NK-92 treated with Interleukin-12 subunit alpha and Interleukin-12 subunit beta, amount 100 ng/mL, for 24 hours (cell line): ENCODE measurements at regions not wholly inside any gene's neighbourhood (a gene's known extent, or its start where the extent isn't known, plus 50 kb on each side); places are given as distances from the start of the nearest gene placed in this dataset.

Experiments
- DNase-seq: peaks from one replicate; lab custom pipeline; 2025; lab: John Stamatoyannopoulos, UW

DNA sequence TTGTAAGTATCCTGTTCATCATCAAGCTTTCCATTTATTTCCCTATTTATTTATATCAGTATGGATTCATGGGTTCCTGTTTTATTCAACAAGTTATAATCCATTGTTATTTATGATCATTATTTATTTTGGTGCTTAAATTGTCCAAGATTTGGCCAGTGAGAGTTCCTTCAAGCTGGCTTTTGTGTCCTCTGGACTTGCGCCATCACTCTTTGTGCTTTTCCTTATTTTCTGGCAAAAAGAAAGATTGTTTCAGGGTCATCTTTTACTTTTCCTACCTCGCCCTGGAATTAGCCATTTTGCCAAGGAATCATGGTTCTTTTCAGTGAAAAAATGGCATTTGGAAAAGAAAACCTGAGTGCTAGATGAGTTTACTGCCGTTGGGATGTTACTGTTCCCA lies 193.4 kb downstream of the ADAMTS15 start:
- DNase-seq: no peak

DNA sequence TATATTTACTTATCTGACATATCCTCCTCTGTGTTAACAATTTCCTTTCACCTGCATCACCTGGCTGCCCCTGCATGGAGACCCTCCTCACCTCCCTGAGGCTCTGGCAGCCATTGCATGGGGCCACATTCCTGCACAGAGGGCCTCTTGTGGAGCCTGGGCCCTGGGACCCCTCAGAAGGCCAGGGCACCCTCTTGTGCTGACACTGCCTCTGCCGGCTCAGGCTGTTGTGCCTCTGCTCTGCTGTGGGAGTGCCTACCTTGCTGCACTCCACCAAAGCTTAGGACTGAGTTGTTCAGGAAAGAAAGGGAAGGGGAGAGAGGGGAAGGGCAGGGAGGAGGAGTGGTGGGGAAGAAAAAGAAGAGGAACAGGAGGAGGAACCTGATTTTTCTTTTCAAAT lies 194.5 kb downstream of the ADAMTS15 start:
- DNase-seq: no peak

DNA sequence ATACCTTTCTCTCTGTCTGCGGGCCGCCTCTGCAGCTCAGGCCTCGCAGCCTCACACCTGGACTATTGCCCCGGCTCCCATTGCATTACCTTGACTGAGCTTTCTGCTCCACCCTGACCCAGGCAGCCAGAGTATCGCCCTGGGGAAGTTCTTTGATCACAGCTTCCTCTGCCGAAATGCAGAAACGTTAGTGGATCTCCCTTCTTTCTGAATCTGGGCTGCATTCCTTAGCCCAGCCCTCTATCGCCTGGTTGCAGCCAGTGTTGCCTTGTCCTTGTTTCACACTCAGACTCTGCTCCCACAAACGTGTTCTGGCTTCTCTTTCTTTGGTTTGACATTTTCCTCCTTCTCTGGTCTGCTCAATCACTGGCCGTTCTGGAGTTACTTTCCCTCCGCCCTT lies 195.7 kb downstream of the ADAMTS15 start:
- no peak for DNase-seq

DNA sequence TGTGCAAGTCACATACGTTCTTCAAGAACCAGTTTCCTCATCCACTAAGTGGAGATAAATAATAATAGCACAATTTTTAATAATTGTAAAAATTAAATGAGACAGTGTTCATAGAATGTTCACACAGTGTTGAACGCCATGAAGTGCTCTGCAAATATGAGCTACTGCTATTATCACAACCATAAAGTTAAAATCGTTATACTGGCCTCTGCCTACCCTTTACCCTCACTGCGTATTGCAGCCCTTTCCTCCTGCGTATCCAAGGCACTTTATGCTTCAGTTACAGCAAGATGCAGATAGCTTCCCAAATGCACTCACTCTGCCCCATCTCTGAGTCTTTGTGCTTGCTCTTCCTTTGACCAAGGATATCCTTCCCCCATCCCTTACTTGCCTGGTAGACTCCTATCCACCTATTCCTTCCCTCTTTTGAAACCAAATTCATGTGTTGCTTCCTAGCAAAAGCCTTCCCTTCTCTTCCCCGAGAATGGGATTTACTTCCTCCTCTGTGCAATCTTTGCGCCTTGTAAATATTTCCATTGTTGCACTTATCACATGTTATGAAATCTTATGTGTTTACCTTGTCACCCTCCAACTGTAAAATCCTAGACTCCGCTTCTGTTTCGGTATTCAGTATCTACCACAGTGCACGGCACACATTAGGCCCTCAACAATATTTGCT lies 196.9 kb downstream of the ADAMTS15 start:
- DNase-seq: no peak

DNA sequence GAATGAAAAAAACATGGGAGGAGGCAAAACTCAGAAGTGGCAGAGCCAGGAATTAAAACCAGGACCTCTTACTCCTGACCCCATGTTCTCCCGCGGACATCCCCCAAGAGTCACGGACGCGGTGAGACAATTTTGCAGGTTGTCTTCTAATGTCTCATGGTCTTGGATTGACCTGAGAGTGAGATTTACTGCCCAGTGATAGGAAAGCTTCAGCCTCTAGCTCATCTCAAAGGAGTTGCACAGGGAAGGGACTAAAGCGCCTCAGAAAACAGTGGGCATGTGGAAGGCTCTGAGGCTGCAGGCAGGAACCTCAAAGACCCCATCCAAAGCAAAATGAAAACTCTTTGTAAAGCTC lies 197.4 kb downstream of the ADAMTS15 start:
- DNase-seq: no peak

DNA sequence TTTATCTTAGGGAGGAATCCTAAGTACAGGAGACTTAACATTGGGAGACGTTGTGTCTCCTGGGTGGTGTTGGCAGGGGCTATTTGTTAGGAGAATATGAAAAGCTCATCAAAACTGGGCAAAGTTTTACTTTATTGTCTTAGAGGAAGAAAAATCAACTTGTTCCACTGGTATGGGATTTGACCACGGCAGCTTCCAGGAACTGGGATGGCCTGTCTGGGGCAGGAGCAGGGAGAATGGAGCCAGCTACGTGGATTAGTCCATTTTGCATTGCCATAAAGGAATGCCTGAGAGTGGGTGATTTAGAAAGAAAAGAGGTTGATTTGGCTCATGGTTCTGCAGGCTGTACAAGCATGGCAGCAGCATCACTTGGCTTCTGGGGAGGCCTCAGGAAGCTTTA lies 198.4 kb downstream of the ADAMTS15 start:
- no peak for DNase-seq

DNA sequence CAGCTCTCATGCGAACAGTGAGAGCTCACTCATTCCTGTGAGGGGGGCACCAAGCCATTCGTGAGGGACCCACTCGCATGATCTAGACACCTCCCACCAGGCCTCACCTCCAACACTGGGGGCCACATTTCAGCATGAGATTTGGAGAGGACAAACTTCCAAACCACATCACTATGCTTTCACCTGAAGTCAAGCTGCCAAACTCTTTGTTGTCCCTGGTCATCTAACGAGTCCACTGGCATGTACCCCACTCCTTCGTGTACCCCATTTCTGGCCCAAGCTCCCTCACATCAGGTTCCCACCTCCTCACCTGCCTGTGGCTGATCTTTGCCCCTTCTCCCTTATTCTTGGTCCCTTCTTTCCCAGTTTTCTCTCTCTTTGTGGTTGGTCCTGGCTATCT lies 198.9 kb downstream of the ADAMTS15 start:
- DNase-seq: no peak

DNA sequence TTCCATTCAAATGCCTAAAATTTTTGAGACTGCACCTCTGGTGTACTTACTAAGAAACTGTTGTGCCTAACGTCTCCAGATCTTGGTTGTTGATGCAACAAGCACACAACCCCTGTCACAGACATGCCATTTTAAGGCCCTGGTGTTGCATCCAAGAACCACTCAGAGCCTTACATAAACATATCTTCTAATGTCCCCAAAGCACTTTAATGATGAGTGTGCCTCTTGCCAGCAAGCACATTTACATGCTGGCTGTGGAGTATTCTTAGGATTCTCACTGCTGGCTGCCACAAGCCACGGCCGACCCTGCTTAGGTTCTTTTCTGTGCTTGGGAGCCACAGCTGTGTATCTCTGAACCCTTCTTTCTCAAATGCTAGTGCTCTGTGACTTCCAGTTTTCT lies 201.4 kb downstream of the ADAMTS15 start:
- no peak for DNase-seq

DNA sequence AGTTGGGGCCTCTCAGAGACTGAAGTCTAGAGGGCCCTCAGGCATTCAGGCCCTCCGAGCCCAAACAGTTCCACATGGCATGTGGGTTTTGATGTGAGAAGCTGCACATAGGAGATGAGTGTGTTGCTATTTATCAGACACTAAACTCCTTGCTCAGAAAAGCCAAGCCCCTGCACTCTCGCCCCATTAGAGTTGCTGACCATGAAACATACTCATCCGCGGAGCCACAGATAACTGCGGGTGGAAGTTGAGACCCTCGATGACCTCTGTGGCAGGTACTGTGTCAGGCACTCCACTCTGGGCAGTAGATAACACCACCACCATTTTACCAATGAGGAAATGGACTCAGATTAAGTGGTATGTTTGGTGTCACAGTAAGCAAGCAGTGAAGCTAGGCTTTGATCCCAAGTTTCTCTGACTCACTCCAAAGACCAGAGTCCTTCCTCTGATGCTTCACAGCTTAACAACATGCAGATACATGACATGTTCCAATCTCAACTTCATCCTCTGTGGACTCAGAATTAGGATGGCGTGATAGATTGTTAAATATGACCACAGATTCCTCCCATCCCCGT lies 202.1 kb downstream of the ADAMTS15 start:
- no peak for DNase-seq

DNA sequence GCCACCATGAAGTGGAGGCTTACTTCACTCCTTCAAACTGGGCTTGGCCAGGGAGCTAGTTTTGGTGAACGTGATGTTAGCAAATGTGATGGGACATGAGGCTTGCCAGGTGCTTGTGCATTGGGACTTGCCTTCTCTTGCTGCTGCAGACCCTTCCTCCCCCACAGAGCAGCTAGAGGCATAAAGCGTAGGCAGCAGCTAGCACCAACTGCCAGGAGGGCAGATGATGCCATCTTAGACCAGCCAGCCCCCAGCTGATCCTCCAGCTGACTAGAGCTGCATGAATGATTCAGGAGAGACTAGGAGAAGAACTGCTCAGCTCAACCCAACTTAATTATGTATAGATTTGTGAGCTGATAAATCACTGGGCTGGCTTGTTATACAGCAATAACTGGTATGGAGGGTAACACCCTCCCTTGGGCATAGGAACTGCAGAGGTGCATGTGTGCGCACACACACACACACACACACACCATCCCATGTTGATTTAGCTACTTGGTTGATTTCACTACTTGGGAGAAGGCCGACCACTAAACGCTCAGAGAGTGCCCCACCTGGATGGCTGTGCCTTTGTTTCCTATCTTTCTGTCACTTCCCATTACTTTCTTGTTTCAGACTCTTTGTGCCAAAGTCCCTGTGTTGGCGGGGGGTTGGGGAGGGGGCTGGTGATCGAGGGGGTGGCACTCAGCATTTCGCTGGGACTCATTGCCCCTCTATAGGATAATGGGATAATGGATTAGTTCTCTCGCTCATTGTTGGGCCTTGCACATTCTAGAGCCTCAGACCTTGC lies 202.8 kb downstream of the ADAMTS15 start:
- no peak for DNase-seq

DNA sequence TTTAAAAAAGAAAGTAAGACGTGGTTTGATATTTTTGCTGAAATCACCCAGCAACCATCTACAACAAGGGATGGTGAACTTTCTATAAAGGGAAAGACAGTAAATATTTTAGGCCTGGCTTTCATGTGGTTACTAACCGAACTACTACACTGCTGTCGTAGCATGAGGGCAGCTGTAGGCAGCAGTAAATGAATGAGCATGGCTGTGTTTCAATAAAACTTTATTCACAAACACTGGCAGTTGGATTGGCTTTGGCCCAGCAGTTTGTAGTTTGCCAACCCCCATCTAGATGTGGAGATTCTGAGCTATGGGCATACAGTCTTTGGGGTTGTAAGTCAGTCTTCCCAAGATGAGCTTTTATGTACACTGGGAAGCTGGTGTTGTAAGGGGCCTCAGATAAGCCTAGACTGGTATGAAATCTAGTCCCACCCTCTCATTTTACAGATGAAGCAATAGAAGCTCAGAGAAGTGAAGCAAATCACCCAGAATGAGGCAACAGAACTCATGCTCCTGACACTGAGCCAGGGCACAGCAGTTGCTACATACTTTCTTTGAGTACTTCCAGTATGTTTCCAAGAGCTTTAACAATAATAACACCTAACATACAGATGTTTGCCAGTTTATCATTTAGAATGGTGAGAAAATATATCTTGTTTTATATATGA lies 204.4 kb downstream of the ADAMTS15 start:
- DNase-seq: no peak

DNA sequence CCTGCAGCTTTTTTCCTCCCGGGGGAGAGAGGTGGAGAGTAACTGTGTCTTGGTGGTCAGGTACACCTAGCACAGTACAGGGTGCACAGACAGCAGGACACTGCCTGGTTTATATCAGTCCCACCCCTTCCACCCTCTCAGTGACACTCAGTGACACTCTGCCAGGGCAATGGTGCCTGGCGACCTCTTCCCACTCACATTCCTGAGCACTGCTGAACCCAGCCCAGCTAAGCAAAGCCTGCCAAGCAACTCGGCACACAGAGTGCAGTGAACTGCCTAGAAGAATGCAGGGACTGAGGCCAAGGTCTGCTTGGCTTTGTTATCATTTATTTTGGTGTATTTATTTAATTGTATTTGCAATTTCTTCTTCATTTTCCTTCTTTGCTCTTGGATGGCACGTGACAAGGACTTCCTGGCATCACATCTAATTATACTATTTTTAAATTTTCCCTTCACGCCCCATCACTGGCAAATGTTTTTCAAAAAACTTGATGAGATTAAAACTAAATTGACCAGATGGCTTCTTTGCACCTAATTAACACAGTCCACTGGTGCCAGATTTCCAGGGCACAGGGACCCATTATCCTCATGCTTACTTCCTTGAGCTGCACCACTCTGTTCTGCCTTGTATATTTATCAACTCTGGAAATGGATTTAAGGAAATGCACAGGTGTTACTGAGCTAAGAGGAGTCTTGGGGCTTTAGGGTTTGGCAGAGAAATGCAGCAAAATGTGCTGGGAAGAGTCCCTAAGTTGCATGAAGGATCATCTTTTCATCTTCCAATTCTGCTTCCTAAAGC lies 205.6 kb downstream of the ADAMTS15 start:
- DNase-seq: no peak

DNA sequence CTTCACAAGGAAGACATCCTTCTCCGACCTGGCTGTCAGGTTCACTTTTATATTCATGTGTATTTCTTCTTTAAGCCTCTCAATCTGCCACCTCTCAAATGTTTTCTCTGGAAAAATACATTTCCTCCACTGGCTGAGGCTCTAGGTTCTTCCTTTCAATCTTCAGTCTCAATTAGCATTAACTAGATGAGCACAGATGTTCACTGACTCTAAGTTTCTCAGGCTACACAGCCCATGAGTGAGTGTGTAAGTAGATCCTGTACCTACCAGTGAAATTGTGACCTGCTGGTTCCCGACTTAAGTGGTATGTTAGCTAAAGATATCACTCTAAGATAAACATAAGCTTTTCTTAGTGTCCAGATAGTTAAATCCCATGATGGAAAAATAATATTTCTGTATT lies 206.9 kb downstream of the ADAMTS15 start:
- DNase-seq: no peak

DNA sequence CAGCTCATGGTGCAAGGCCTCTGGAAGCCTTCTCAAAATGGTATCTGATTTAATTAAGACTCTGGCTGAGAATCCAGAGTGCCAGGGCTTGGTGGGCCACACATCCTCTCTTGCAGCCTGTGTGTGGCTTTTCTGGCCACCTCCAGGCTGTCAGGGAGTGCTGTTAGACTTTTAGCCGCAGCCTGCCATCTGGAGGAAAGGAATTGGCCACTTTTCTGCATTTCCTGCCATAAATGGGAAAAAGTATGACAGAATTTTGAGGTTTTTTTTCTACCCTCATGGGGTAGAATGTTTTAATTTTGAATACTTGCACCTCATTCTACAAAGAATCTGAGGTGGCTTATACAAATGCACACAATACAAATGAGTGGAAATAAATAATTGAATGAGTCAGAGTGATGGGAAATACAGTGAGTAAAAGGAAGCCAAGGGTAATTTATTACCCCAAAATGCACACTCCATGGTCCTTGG lies 218.4 kb downstream of the ADAMTS15 start:
- DNase-seq: no peak

DNA sequence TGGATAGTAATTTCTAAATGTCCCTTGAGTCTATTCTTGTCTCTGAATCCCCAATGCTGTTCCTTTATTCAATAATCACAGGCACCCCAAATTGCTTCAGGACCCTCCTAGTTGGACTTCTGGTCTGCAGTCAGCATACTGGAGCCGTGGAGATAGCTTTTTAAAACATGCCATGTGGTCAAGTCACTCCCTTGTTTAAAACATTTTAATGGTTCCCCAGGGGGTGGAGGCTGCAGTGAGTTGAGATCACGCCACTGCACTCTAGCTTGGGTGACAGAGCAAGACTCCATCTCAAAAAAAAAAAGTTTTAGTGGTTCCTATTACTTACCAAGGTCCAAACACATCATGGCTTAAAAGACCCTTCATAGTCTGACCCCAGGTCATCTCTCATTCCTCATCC lies 220.3 kb downstream of the ADAMTS15 start:
- no peak for DNase-seq

DNA sequence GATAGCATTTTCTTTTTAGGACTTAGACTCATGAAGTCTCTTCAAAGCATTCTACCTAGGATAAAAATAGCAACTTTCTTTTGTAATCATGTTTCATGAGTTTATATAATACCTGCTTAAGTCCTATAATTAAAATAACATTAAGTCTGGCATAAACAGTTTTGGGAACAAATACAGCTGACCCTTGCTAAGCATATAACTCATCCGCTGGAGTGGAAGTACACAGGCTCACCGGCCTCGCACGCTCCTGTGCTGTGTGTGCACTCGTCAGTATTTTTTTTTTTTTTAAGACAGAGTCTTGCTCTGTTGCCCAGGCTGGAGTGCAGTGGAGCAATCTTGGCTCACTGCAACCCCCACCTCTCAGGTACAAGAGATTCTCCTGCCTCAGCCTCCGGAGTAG lies 221.8 kb downstream of the ADAMTS15 start:
- no peak for DNase-seq

DNA sequence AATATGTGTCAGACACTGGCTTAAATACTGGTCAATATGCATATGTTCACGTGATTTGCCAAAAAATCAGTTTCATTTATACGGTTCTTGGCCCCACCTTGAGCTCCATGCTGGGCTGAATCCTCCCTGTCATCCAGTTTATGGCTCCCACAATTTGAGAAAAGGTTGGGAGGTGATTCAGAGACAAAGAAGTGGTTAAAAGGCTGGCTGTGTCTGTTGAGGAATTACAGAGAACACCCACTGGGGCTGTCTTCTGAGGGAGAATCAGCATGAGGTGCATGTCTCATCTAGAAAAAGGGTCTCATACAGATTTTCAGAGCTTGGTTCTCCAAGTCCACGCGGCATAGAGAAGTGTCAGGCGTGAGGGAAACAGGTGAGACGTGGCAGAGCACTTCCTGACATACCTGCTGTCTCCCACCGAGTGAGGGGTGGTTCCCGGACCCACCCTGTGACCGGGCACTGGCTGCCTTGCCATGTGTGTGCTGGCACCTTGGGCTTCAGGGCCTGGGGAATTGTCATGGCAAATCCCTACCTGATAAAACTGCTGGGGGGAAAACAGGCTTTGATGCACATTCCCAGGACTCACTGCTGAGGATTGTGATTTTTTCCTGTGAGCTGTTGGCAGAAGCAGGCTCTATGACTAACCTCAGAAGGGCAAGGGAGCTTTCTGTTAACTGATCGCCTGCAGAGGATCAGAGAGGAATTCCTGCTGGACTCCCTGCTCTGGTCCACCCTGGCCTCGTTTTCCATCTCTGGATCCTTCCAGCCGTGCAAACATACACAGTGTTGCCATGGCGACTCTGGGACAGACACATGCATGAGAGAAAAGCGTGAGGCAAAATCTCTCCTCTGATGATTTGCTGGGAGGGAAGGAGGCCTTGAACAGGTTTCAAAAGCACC lies 223.6 kb downstream of the ADAMTS15 start:
- DNase-seq: no peak

DNA sequence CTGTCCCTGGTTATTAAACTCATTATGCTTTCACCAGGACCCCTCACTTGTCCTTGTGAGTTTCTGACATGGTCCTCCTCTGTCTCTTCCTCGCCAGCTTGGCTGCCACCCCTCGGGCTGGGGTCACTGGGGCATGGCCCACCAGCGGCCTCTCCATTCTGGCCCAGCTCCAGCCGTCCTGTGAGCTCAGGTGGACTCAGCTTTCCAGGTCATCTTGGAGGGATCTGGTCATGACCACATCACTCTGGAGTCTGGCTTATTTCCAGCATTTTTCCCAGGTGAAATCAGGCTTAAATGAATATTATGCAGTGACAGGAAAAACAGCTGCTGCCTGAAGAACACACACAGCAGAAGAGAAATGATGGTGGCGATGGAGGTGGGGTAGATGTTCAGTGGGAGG lies 224.5 kb downstream of the ADAMTS15 start:
- no peak for DNase-seq

DNA sequence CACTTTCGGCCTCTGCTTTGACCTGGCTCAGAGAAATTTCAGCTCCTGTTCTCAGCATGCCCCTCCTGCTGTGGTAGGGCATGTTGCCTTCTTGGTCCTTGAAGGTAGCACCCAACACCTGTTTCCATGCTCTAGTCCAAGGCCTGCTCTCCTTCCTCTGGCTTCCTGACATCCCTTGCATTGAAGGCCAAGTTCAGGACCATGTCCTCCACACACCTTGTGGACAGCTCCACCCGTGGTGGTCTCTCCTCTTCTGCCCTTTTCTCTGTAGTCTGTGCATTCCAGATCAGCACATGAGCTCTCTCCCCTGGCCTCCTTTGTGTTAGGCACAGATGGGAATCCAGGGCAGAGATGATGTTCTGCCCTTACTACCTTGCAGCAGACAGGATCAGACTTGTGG lies 225.3 kb downstream of the ADAMTS15 start:
- DNase-seq: no peak

DNA sequence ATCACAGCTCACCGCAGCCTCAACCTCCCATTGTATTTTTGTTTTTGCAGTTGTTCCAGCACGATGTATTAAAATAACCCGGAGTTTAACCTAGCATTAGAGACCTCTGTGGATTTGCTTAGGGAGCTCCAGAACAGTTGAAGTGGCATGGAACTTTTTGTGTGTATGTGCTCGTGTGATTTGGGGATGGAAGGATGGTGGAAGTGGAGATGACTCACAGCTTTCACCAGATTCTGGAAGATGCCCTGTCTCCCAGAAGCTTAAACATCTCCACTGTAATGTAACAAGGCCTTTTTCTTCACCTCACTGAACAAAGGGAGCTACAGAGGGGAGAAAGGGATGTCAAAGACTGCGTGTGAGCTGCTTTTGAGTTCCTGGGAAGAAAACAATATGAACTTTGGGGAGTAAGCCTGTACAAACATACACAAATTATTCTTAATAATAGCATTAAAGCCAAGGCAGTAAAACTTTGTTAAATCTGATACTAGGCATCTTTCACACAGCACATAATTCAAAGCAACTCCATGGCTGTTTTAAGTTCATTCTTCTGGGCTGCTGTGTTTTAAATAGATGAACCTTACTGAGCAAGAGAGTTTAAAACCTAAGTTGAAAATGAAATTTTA lies 226.4 kb downstream of the ADAMTS15 start:
- no peak for DNase-seq
